Body of pancreas (tissue), 4 donors: ENCODE measurements at regions not wholly inside any gene's neighbourhood (a gene's known extent, or its start where the extent isn't known, plus 50 kb on each side); places are given as distances from the start of the nearest gene placed in this dataset.

Experiments
- POLR2A ChIP-seq, 3 donors: fragments of 450-650 bp; IDR thresholded peaks; one replicate each; pipeline ENCODE4 v1.6.1; 2016; ENCODE audit warnings: antibody characterized with exemption in 3 of 3, mild to moderate bottlenecking in 2 of 3
- TF ChIP-seq, protein P1 (sequence below), 7 experiments: fragments of 450-650 bp in 4 of 7; fragments of 200-600 bp in 3 of 7; sonication (generic) in 3 of 7; IDR thresholded peaks; one replicate each; pipeline ENCODE4 v1.5.1; 2016 to 2019; ENCODE audit warnings: antibody characterized with exemption in 7 of 7

DNA sequence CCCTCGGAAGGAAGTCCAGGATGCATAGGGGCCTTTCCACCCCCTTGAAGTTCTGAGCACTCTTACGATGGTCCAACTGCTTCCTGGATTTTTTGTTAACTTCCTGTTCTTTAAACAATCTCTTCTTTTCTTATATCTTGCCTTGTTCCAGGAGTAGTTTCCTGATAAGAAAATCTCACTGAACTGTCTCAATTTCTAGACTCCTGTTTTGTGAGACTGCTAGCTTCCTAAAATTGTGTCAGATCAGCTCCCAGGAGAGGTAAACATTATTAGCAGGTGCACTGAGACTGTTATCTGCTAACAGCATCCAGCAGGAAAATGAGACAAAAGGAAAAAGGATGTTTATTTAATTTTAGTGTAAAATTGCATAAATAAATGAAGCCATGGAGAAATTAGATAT lies 106.2 kb upstream of the PITRM1 start:
- TF ChIP-seq, protein P1, sequence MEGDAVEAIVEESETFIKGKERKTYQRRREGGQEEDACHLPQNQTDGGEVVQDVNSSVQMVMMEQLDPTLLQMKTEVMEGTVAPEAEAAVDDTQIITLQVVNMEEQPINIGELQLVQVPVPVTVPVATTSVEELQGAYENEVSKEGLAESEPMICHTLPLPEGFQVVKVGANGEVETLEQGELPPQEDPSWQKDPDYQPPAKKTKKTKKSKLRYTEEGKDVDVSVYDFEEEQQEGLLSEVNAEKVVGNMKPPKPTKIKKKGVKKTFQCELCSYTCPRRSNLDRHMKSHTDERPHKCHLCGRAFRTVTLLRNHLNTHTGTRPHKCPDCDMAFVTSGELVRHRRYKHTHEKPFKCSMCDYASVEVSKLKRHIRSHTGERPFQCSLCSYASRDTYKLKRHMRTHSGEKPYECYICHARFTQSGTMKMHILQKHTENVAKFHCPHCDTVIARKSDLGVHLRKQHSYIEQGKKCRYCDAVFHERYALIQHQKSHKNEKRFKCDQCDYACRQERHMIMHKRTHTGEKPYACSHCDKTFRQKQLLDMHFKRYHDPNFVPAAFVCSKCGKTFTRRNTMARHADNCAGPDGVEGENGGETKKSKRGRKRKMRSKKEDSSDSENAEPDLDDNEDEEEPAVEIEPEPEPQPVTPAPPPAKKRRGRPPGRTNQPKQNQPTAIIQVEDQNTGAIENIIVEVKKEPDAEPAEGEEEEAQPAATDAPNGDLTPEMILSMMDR (IDR thresholded peaks at IDR 0.05): no peak
- TF ChIP-seq POLR2A (IDR thresholded peaks at IDR 0.05): no peak
